Suppressor macrophage treated with lipopolysaccharide for 1 hour (primary cell): ENCODE measurements at regions not wholly inside any gene's neighbourhood (a gene's known extent, or its start where the extent isn't known, plus 50 kb on each side); places are given as distances from the start of the nearest gene placed in this dataset.

ENCODE experiments used
- DNase-seq, 3 donors: peaks; one replicate each; pipeline ENCODE4 v3.0.0-alpha.2; 2020 to 2022

GRCh38 chr13:22455036-22455435, 725.7 kb upstream of the SGCG start:
- DNase-seq: no peak

- no peak for DNase-seq
Observed at GRCh38 chr13:22461854-22462490, 718.8 kb upstream of the SGCG start.

GRCh38 chr13:22463089-22463488, 717.7 kb upstream of the SGCG start:
- DNase-seq: no peak

GRCh38 chr13:22468045-22468444, 712.7 kb upstream of the SGCG start:
- DNase-seq: no peak

DNA sequence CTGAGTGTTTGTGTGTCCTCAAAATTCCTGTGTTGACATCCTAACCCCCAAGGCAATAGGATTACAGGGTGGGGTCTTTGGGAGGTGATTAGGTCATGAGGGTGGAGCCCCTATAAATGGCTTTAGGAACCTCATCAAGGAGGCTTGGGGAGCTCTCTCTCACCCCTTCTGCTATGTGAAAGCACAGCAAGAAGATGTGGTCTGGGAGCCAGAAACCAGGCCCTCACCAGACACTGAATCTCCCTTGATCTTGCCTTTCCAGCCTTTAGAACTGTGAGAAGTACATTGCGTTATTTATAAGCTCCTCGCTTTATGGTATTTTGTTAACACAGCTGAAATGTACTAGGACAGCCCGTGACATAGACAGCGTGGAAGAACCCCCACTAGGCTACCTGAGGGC, 712.0 kb upstream of the SGCG start:
- DNase-seq: no peak

DNA sequence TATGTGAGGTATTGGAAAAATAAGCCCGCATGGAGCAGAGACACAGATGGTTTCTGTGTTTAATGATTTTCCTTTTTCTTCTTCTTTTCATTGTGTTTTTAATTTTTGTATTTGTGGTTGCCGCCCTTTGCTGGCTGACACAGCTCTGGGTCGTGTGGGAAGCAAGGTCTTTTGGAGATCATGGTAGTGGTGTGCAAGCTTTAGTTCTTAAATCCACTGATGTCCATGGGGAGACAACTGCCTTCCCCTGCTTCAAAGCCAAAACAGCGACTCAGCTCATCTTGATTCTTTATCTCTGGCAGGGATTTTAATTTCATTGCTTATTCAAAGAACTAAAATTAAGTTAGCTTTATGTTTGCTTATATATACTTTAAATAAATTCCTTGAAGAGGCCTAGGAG, 711.3 kb upstream of the SGCG start:
- DNase-seq: no peak

GRCh38 chr13:22470075-22470474, 710.7 kb upstream of the SGCG start:
- DNase-seq: no peak

- no peak for DNase-seq
Observed at GRCh38 chr13:22482496-22483000, 698.2 kb upstream of the SGCG start.

DNA sequence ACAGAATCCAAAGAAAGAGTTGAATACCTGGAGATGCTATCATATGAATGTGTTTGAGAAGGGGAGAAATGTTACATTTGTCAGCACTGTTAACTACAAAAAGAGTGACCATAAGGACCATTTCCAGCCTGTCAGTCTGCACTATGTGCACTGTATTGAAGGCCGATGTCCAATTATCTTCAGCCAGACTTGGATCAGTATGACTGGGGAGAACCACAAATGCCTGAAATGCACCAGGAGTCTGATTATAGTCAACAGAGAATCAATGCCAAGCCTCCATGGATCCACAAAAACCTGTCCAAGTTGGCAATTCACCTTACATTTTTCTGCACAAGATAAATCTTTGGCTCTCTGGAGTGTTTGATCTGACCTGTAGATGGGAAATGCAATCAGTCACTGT, 697.5 kb upstream of the SGCG start:
- no peak for DNase-seq

DNA sequence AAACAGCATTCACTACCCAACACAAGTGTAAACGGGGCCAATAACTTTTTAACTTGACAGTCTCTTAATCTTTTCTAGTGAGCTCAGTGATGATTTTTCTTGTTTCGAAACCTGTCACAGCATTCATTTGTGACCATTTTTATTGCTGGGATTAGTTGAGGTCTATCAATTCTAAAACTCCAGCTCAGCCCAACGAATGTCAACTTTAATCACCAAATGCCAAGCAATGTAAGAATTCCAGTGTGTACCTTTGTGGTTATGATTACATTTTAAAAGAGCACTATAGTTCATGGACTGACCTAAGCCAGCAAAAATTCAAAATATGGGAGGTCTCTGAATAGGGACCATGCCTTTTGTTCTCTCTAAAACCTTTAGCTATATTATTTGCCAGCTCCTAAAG, 694.3 kb upstream of the SGCG start:
- DNase-seq: no peak

- DNase-seq: no peak
Observed at GRCh38 chr13:22487932-22488331, 692.8 kb upstream of the SGCG start.

GRCh38 chr13:22489771-22490170, 691.0 kb upstream of the SGCG start:
- DNase-seq: no peak

- no peak for DNase-seq
Observed at GRCh38 chr13:22495819-22496218, 685.0 kb upstream of the SGCG start.

GRCh38 chr13:22496803-22497508, 683.8 kb upstream of the SGCG start:
- DNase-seq: no peak

GRCh38 chr13:22497991-22498780, 682.6 kb upstream of the SGCG start:
- DNase-seq: no peak

GRCh38 chr13:22499919-22500318, 680.9 kb upstream of the SGCG start:
- DNase-seq: no peak

- DNase-seq: no peak
Observed at GRCh38 chr13:22505489-22505888, 675.3 kb upstream of the SGCG start.

- DNase-seq: no peak
Observed at GRCh38 chr13:22506096-22506691, 674.6 kb upstream of the SGCG start.

GRCh38 chr13:22517544-22517943, 663.2 kb upstream of the SGCG start:
- DNase-seq: no peak

GRCh38 chr13:22536851-22537250, 643.9 kb upstream of the SGCG start:
- no peak for DNase-seq

GRCh38 chr13:22538400-22538799, 642.4 kb upstream of the SGCG start:
- DNase-seq: no peak

- DNase-seq: no peak
Observed at GRCh38 chr13:22549126-22549525, 631.7 kb upstream of the SGCG start.

GRCh38 chr13:22561581-22561980, 619.2 kb upstream of the SGCG start:
- DNase-seq: no peak
